GM12878 (cell line): ENCODE measurements at regions not wholly inside any gene's neighbourhood (a gene's known extent, or its start where the extent isn't known, plus 50 kb on each side); places are given as distances from the start of the nearest gene placed in this dataset.

Experiments
- ATAC-seq: fragments of 200-7000 bp; cut with Tn5 transposase; 3 replicates; pipeline ENCODE4 v1.9.1; 2020; ENCODE audit warnings: mild to moderate bottlenecking, moderate library complexity
- BruUV-seq: library from RNA; stranded (reverse); fragments of 400-500 nt; replicated peaks from 2 replicates; lab custom pipeline; 2021; lab: Mats Ljungman, UMichigan
- CTCF ChIA-PET: fragments of 300-600 bp; sonication (Branson Sonifier 250); formaldehyde crosslinking; extraction: SDS; loops from one replicate; lab custom pipeline; 2021; ENCODE audit warnings: inconsistent platforms; lab: Yijun Ruan, JAX
- POLR2A ChIA-PET: fragments of 350-600 bp; formaldehyde crosslinking; extraction: SDS; loops from one replicate; lab custom pipeline; 2021; ENCODE audit warnings: inconsistent platforms; lab: Charles Lee
- RAD21 ChIA-PET: fragments of 300-600 bp; sonication (Branson Sonifier 250); formaldehyde crosslinking; loops from one replicate; lab custom pipeline; 2023; ENCODE audit warnings: antibody characterized with exemption; ENCODE audit not compliant: unreplicated experiment; lab: Charles Lee
- SMC1A ChIA-PET: fragments of 300-600 bp; sonication (Branson Sonifier 250); formaldehyde crosslinking; loops from one replicate; lab custom pipeline; 2023; ENCODE audit not compliant: unreplicated experiment, uncharacterized antibody; lab: Charles Lee
- DNase-seq: peaks from one replicate; pipeline ENCODE4 v3.0.0-alpha.2; 2011; ENCODE audit warnings: low read depth, low spot score
- FAIRE-seq: peaks from 3 replicates; lab custom pipeline; 2011; peaks lifted over from hg19 to GRCh38; lab: Jason Lieb, UNC
- H2AFZ ChIP-seq: 2 replicates; pipeline ENCODE4 v1.6.0; 2011; ENCODE audit warnings: low read depth, low read length, control low read depth; ENCODE audit not compliant: control insufficient read depth
- H3K27ac ChIP-seq: 2 replicates; pipeline ENCODE4 v1.5.1; 2011; ENCODE audit warnings: control low read depth; ENCODE audit not compliant: control insufficient read depth, insufficient read depth
- H3K27me3 ChIP-seq, 2 experiments: replicated peaks in 1 of 2; 2 replicates each; pipeline versions ENCODE4 v1.6.0 to v1.6.1; 2011; ENCODE audit warnings: low read length in 1 of 2; ENCODE audit not compliant: control insufficient read depth in 2 of 2, insufficient read depth in 2 of 2
- H3K36me3 ChIP-seq, 2 experiments: 2 replicates each; pipeline ENCODE4 v1.5.1; 2011; ENCODE audit warnings: low read length in 1 of 2; ENCODE audit not compliant: control insufficient read depth in 2 of 2, insufficient read depth in 2 of 2
- H3K4me1 ChIP-seq: 2 replicates; pipeline ENCODE4 v1.6.1; 2011; ENCODE audit warnings: mild to moderate bottlenecking, low read length, moderate library complexity, mixed read lengths; ENCODE audit not compliant: control insufficient read depth, insufficient read depth
- H3K4me2 ChIP-seq: 2 replicates; pipeline ENCODE4 v1.6.0; 2011; ENCODE audit warnings: control low read depth; ENCODE audit not compliant: control insufficient read depth, insufficient read depth
- H3K4me3 ChIP-seq: fragments of 200-600 bp; sonication (generic); 2 replicates; pipeline ENCODE4 v1.5.1; 2016
- H3K79me2 ChIP-seq: 2 replicates; pipeline ENCODE4 v1.6.0; 2011; ENCODE audit warnings: low read length; ENCODE audit not compliant: control insufficient read depth, insufficient read depth
- H3K9ac ChIP-seq: 2 replicates; pipeline ENCODE4 v1.8.0; 2011; ENCODE audit warnings: low read length, control low read depth, mixed read lengths; ENCODE audit not compliant: control insufficient read depth, insufficient read depth
- H3K9me3 ChIP-seq: replicated peaks from 3 replicates; pipeline ENCODE4 v1.5.1; 2011; ENCODE audit warnings: mild to moderate bottlenecking, low read length; ENCODE audit not compliant: control insufficient read depth, insufficient read depth
- H4K20me1 ChIP-seq: 2 replicates; pipeline ENCODE4 v1.6.0; 2011; ENCODE audit not compliant: control insufficient read depth, insufficient read depth
- BRCA1 ChIP-seq: IDR thresholded peaks from 2 replicates; pipeline ENCODE4 v1.6.1; 2011; ENCODE audit warnings: low read depth, low read length, improper control_type of control experiment
- CBFB ChIP-seq: IDR thresholded peaks from 2 replicates; pipeline ENCODE4 v1.6.1; 2016; ENCODE audit warnings: antibody characterized with exemption, low read depth
- CREM ChIP-seq: IDR thresholded peaks from 2 replicates; pipeline ENCODE4 v1.6.1; 2014; ENCODE audit warnings: antibody characterized with exemption, low read depth
- HDAC6 ChIP-seq: fragments of 200-600 bp; sonication (generic); IDR thresholded peaks from one replicate; pipeline ENCODE4 v1.8.0; 2017; ENCODE audit warnings: antibody characterized with exemption; ENCODE audit not compliant: unreplicated experiment
- HDGF ChIP-seq: fragments of 450-650 bp; IDR thresholded peaks from 2 replicates; pipeline ENCODE4 v1.6.1; 2016; ENCODE audit warnings: antibody characterized with exemption
- MTA3 ChIP-seq: IDR thresholded peaks from 2 replicates; pipeline ENCODE4 v1.6.1; 2012; ENCODE audit warnings: low read length, inconsistent platforms, borderline replicate concordance
- NFIC ChIP-seq: IDR thresholded peaks from 2 replicates; pipeline ENCODE4 v1.6.1; 2012; ENCODE audit warnings: low read depth, mild to moderate bottlenecking, inconsistent platforms, low read length, moderate library complexity
- PAX5 ChIP-seq: IDR thresholded peaks from 2 replicates; pipeline ENCODE4 v1.6.1; 2011; ENCODE audit warnings: low read depth, low read length, borderline replicate concordance
- RAD21 ChIP-seq: IDR thresholded peaks from 2 replicates; pipeline ENCODE4 v1.6.1; 2011; ENCODE audit warnings: mild to moderate bottlenecking, low read depth, low read length, moderate library complexity; ENCODE audit not compliant: insufficient read depth
- RAD51 ChIP-seq: fragments of 450-650 bp; IDR thresholded peaks from 2 replicates; pipeline ENCODE4 v1.6.1; 2016; ENCODE audit warnings: moderate library complexity, mild to moderate bottlenecking, inconsistent platforms
- RELA ChIP-seq: fragments of 450-650 bp; IDR thresholded peaks from 2 replicates; pipeline ENCODE4 v1.8.0; 2014; ENCODE audit warnings: borderline replicate concordance; ENCODE audit not compliant: partially characterized antibody
- SIX5 ChIP-seq: IDR thresholded peaks from 2 replicates; pipeline ENCODE4 v1.6.1; 2011; ENCODE audit warnings: mild to moderate bottlenecking, low read depth, low read length, moderate library complexity; ENCODE audit not compliant: severe bottlenecking
- SP1 ChIP-seq: IDR thresholded peaks from one replicate; pipeline ENCODE4 v1.6.1; 2011; ENCODE audit warnings: low read depth, low read length
- SUZ12 ChIP-seq: fragments of 200-600 bp; sonication (generic); IDR thresholded peaks from one replicate; pipeline ENCODE4 v1.6.1; 2018; ENCODE audit warnings: antibody characterized with exemption, mild to moderate bottlenecking; ENCODE audit not compliant: unreplicated experiment
- ZNF384 ChIP-seq: IDR thresholded peaks from 2 replicates; pipeline ENCODE4 v1.6.1; 2012; ENCODE audit warnings: low read depth, mild to moderate bottlenecking, low read length, improper control_type of control experiment, borderline replicate concordance
- in situ Hi-C: fragments of 300-500 bp; cut with MboI; formaldehyde crosslinking; loops from 9 replicates; pipeline ENCODE4 v1.14.3; 2018; ENCODE audit warnings: mixed read lengths
- intact Hi-C: fragments of 100-400 bp; cut with micrococcal nuclease; formaldehyde crosslinking; loops from one replicate; pipeline ENCODE4 v1.14.2; 2022; ENCODE audit not compliant: unreplicated experiment
- TF ChIP-seq, protein P1 (sequence below): IDR thresholded peaks from 2 replicates; pipeline ENCODE4 v1.6.1; 2012; ENCODE audit warnings: low read depth, low read length, improper control_type of control experiment
- TF ChIP-seq, protein P2 (sequence below): fragments of 450-650 bp; formaldehyde crosslinking; IDR thresholded peaks from 2 replicates; pipeline ENCODE4 v1.5.0; 2022; ENCODE audit warnings: mild to moderate bottlenecking, missing genetic modification characterization

DNA sequence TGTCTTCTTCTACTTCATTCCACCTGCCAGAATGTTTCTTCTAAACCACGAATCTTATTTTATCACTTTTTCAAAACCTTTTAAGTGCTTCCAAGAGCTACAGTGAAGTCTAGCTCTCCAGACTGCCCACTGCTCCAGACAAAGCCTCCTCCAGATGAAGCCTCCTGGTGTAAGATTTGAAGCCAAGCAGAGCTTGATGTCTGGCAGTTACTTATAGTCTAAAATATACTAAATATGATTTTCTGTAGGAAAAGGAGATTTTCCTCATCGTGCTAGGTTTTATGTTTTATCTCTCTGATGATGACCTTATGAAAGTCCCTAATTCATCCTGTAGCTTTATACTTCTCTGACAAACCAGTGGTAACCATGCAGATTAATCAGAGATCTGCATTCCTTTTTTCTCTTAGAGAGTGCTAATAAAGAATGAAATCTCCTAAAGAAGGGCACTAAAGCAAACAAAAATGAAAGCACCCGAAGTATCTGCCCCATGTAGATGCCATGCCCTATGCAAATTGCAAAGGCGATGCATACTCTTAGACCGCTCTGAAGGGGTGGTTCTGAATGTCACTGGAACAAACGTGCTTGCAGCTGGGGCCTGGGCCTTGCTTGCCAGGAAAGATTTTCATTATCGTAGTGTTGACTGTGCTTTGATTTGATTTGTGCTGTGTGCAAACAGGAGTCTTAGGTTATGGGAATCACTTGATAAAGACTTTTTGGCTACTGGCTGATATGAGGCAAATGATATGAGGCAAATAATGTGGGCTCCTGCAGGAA, 314.2 kb downstream of the PID1 start (continued):
- TF ChIP-seq MTA3 (no peak), RAD21 (no peak), NFIC (no peak), HDAC6 (no peak), SIX5 (no peak)
- TF ChIP-seq, all 136 proteins: peak for 0

DNA sequence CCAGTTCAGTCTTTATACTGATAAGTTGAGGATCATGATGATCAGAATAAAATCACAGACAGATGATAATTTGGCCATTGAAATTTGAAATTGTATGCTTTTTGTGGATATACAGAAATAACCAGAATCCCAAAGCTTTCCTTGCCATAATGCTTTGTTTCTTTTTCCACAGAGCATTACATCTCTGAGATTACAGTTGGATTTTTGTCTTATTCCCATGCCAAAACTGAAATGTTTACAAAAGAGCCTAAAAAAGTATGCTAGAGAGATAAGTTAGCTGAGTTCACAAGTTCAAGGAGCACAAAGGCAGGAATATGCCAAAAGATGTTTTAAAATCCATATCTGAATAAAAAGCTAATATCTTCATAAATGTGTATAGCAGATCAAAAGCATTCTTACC, 321.3 kb downstream of the PID1 start:
- intact Hi-C loops (no loop called here), in situ Hi-C loops (no loop called here)
- Histone ChIP-seq H3K27ac (no peak overlapping the region), H4K20me1 (no peaks in the 10 kb centered on the region), H3K9me3 (no peaks in the 10 kb centered on the region), H3K79me2 (no peaks in the 10 kb centered on the region), H3K36me3 (no peaks in the 10 kb centered on the region), H3K4me3 (no peak overlapping the region), H3K27me3 (no peaks in the 10 kb centered on the region), H3K4me2 (no peak overlapping the region), H3K4me1 (no peaks in the 10 kb centered on the region), H2AFZ (no peak overlapping the region), H3K9ac (no peak overlapping the region)
- no peak for FAIRE-seq
- BruUV-seq, result no TSS peak
- CTCF ChIA-PET, result no interaction called here
- TF ChIP-seq CBFB (no peak), ZNF384 (no peak), HDGF (no peak), CREM (no peak), RAD51 (no peak), BRCA1 (no peak), RAD21 (no peak), RELA (no peak), SP1 (no peak), PAX5 (no peak), SUZ12 (no peak)
- TF ChIP-seq, protein P1, sequence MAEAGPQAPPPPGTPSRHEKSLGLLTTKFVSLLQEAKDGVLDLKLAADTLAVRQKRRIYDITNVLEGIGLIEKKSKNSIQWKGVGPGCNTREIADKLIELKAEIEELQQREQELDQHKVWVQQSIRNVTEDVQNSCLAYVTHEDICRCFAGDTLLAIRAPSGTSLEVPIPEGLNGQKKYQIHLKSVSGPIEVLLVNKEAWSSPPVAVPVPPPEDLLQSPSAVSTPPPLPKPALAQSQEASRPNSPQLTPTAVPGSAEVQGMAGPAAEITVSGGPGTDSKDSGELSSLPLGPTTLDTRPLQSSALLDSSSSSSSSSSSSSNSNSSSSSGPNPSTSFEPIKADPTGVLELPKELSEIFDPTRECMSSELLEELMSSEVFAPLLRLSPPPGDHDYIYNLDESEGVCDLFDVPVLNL, result no peak
- TF ChIP-seq, protein P2, sequence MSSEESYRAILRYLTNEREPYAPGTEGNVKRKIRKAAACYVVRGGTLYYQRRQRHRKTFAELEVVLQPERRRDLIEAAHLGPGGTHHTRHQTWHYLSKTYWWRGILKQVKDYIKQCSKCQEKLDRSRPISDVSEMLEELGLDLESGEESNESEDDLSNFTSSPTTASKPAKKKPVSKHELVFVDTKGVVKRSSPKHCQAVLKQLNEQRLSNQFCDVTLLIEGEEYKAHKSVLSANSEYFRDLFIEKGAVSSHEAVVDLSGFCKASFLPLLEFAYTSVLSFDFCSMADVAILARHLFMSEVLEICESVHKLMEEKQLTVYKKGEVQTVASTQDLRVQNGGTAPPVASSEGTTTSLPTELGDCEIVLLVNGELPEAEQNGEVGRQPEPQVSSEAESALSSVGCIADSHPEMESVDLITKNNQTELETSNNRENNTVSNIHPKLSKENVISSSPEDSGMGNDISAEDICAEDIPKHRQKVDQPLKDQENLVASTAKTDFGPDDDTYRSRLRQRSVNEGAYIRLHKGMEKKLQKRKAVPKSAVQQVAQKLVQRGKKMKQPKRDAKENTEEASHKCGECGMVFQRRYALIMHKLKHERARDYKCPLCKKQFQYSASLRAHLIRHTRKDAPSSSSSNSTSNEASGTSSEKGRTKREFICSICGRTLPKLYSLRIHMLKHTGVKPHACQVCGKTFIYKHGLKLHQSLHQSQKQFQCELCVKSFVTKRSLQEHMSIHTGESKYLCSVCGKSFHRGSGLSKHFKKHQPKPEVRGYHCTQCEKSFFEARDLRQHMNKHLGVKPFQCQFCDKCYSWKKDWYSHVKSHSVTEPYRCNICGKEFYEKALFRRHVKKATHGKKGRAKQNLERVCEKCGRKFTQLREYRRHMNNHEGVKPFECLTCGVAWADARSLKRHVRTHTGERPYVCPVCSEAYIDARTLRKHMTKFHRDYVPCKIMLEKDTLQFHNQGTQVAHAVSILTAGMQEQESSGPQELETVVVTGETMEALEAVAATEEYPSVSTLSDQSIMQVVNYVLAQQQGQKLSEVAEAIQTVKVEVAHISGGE (CRISPR knock-in tag), result no peak
- ATAC-seq, result no peak
- RAD21 ChIA-PET, result no interaction called here
- no peak for DNase-seq
- SMC1A ChIA-PET, result no interaction called here
- POLR2A ChIA-PET, result no interaction called here
